Suppressor macrophage (primary cell): ENCODE measurements at regions not wholly inside any gene's neighbourhood (a gene's known extent, or its start where the extent isn't known, plus 50 kb on each side); places are given as distances from the start of the nearest gene placed in this dataset.

Source experiments
- DNase-seq, 4 experiments: peaks; one replicate each; pipeline ENCODE4 v3.0.0-alpha.2; 2020 to 2022

DNA sequence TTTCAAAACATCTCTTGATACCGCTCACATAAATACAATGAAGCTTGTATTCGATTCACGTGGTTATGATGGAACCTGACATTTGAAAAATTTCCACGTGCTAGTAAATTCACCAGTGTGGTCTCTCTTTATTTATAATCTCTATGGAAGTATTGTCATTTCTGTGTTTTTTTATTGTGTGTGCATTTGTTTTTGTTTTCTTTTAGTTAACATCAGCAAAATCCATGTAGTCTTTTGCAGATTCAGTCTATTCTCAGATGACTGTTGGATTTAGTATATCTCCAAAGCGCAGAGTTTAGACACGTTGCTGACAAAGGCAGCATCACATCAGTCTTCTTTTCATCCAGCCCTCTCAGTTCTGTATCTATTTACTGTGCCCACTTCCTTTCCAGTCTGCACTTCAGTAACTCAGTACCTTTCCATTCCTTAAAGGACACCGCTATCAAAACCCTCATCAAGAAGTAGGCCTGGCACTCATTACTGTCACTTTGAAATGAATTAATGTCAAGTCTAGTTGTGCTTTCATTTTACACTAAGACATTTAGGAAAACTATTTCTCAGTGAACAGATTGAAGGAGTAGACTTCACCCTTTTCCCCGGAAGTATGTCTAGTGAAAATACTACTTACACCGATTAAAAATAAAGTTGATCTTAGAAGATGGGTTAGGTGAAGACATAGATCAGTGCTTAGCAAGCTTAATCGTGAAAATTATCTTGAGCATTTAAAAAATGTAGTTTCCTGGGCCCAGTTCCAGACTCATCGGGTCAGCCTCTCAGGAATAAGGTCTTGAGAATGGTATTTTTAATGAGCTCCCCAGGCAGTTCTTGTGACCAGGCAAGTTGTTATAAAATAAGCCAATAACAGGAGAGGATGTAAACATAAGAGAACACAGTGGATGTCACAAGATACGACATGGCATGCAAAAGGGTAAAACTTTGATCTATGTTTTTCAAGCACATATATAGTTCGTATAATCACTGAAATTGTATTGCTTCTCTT is 506.8 kb upstream of the ZEB2 start:
- DNase-seq, result no peak

DNA sequence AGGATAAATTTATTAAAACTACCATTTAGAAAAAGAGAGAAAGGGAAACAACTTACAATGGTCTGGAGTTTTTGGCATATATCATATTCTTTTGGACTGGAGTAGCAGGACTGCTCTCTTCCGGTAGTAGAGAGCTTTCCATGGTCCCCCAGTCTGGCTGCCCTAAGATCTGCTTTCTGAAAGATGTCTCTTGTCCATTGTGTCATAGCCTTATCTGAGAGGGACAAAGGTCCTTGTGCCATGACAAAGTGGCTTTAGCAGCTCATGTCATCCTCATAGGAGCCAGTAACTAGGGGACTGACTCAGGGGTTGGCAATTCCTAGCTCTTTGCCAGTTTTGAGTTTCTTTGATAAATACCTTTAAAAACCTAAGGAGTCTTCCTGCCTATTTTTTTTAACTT is 505.5 kb upstream of the ZEB2 start:
- DNase-seq, result no peak

DNA sequence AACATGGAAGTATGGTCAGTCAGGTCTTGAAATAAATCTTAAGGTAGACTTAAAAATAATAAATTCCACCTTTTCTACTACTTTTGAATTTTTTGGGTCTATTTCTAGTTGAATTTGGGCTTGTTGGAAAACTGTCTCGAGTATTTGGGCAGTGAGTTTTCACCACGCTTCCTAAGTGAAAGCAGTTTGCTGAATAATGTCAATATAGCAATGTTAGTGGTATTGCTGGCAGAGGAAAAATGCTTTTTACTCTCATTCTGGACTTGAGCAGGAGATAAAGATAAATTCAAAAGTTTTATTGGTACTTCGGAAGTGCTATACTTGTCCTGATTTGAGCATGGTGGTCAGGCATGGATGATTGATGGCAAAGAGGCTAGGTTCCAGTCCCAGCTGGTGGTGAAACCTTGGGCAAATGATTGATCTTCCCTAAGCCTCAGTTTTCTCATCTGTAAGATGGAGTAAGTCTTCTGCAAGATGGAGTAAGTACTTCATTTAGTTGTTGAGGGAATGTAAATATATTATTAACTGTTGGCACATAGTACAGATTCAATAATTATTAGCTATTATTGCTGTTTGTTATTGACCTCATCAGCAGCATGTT is 503.5 kb upstream of the ZEB2 start:
- DNase-seq, result no peak

- peak in 1 of 4 experiments; percentile 9 for DNase-seq
Measured at GRCh38 chr2:145022666-145023333, 502.9 kb upstream of the ZEB2 start.

GRCh38 chr2:145021962-145022665 is 502.2 kb upstream of the ZEB2 start:
- no peak for DNase-seq

GRCh38 chr2:145020694-145021093 is 500.8 kb upstream of the ZEB2 start:
- DNase-seq, result no peak

DNA sequence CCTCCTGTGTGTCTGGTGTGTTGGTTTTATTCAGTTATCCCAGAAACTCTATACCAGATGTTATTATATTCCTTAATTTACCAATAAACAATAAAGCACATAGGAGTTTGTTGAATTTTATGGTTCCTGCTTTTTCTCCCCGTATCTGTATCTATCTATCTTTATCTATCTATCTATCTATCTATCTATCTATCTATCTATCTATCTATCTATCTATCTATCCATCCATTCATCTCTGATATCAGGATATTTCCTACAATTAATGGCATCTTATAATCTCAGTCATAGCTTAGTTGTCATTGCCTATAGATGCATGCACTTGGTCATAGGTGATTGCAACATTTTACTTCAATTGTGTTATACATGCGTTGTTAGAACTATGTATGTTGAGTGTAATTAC is 500.2 kb upstream of the ZEB2 start:
- DNase-seq, result no peak

DNA sequence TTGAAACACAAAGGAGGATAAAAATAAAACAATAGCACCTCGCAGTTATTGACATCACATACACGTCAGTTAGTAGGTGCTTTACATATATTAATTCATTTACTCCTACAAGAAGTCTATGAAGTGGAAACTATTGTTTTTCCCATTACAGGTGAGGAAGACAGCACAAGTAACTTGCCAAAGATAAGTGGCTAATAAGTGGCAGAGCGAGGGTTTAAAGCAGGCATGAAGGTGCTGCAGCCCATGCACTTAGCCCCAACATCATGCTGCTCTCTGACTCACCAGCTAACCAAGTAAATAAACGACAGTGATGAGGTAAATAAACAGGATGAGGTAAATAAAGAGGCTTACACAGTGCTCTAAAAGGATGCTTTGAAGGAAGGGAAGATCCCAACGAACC is 498.6 kb upstream of the ZEB2 start:
- no peak for DNase-seq

DNA sequence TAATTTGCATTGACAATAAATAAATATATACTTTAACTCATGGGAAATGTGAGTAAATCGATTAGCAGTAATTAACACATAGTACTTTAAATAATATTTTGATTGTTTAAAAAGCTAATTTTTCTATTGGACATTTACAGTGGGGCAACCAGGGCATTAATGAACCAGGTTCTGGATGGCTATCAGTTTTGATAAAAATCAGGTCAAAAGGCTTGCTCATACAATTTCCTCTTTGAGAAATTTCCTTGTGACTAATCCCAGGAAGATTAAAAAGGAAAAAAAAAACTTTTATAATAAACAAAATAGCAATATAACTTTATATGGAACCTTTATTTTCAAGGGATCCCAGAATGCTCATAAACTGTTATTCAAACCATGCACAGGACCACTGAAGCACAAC is 497.2 kb upstream of the ZEB2 start:
- no peak for DNase-seq

DNA sequence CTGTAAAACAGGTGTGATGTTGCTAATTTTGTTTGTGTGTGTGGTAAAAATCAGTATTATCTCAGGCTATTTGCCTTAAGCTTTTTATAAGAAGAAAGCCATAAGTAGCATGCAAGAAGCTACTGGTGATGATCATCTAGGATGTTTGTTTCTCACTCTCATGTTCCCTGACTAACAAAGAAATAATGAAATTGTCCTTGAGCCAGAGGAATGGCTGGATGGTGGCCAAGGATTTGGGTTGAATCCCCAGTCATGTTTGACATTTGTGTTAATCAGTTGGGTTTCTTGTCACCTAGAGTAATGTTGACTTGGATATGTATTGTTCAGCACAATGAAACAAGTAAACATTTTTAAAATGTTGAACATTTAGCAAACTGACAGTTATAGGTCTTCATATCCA is 496.8 kb upstream of the ZEB2 start:
- no peak for DNase-seq

DNA sequence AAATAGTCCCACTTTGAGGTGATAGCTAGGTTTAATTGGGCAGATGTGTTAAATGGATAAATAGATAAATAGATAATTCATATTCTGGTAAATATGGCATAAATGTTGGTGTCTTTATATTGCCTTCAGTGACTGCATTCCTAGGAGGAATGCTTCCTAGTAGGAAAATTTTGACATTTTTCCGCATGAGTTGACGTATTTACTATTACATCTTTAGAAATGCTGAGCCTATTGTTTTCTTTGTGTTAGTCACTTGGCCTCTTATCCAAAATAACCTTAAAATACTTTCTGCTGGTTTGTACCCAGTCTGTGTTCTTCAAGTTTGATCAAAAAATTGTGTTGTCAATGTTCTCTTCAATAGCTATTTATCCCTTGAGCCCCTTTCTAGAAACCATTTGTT is 495.6 kb upstream of the ZEB2 start:
- DNase-seq, result no peak

DNA sequence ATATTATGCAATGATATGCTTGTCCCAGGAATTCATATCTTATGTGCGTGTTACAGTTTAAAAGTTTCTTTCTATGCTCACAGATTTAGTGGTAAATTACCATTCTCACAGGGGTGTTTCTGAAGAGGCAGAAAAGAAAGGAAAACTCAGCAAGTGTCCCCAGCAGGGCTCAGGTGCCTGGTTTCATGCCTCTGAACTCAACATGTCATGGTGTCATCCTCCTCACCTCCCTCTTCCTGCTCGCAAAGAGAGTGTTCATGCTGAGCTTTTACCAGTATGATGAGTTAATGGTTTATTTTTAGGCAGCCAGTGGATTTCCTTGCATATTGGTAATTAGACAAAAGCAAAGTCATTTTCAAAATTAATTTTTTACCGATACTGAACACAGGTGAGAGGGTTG is 492.9 kb upstream of the ZEB2 start:
- DNase-seq, result no peak

DNA sequence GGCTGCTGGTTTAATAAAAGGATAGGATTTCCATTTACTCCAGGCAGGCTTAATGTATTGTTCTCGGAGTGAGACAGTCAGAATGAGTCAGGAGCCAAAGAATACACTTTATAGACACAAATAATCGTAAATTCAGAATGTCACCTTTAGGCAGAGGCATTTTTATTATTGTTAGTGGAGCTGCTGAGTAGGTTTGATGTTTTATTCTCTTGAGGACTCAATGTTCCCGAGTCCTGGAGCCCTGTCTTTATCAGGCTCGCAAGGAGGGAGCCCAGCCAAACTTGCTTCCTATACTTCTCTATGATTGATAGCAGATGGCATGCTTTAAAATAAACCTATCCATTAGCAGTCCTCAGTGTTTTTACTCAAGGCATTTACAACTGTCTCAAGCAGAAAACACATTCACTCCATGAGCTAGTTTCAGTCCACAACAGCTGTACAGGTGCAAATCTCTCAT is 492.3 kb upstream of the ZEB2 start:
- DNase-seq, result no peak

GRCh38 chr2:145010635-145011034 is 490.7 kb upstream of the ZEB2 start:
- DNase-seq, result no peak

- peak in 2 of 4 experiments; percentile 8 to 11 for DNase-seq
Measured at GRCh38 chr2:145007960-145008263, 488.0 kb upstream of the ZEB2 start.

- DNase-seq, result peak in 3 of 4 experiments; percentile 24 to 31 (median 31)
Measured at GRCh38 chr2:145007093-145007959, 487.4 kb upstream of the ZEB2 start.

DNA sequence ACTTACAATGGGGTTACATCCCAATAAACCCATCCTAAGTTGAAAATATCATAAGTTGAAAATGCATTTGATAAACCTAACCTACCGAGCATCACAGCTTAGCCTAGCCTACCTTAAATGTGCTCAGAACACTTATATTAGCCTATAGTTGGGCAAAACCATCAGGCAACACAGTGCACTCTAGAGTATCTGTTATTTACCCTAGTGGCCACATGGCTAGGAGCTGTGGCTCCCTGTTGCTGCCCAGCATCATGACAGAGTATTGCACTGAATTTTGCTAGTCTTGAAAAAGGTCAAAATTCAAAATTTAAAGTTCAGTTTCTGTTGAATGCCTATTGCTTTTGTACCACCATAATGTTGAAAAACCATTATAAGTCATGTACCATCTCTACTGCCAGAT is 482.7 kb upstream of the ZEB2 start:
- DNase-seq, result no peak

DNA sequence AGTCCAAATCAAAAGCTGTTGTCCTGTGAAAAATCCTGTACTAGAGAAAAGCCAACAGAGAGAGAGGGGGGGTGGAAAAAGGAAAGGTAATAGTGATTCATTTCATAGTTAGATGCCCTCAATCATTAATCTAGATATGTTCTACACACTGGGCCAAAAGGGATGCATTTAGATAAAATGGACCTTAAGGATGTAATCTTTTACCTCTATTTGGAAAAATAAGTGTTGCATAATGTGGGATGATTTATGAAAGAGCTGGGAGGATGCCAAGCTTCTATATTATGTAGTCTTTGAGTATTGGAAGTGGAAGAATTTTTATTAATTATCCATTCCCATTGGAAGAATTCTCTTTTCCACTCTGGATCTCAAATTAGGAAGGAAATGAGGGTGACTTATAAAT is 480.5 kb upstream of the ZEB2 start:
- no peak for DNase-seq

GRCh38 chr2:144999936-145000335 is 480.0 kb upstream of the ZEB2 start:
- DNase-seq, result no peak

DNA sequence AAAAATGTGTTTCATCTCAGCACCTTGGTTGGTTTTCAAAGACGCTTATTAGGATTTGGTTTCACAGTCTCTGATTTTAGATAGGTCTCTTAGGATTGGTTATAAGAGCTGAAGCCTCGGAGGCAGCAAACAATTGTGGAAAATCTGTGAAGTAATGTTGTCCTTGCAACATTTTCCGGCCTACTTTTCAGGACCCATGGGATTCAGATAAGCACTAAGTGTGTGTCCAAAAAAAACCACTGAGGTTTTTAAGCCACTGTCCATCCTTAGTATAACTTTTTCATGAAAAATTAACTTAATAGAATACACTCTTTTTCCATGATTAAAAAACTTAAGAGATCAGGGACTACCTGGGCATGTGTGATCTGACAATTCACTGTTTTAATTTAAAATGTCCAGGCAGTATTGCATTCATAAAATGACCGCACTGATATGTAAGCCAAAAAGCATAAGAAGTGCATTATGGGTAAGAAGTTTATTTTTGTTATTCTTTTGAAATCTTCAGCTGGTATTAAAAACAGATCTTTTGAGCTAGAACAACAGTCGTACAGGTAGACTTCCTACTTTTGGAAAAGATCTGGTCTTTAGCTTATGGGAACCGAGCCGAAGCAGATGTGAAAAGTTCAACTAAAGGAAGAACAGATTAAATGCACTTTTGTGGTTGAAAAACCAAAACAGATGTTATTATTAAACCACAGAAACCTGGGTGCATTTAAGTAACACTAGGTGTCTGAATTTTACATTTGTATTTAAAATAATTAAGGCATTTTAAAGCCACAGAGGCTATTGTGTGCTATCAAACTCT is 479.4 kb upstream of the ZEB2 start:
- DNase-seq, result no peak

DNA sequence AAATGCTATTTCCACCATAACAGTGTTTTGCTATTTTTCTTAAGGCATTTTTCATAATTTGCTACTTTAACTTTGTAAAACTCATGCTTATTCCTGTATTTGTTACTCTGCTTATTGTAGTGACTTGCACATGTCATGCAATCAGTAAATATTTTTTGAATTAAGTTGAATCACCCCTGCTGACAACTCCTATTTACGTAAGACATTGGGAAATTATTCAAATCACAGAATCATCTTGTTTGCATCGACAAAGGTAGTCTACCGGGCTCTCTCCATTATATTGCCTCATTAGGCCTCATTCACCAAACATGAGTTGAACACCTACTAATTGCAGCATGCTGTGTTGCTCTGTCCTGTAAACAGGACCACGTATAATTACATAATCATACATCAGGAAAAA is 478.5 kb upstream of the ZEB2 start:
- DNase-seq, result no peak
